ENCODE measurements at regions not wholly inside any gene's neighbourhood (a gene's known extent, or its start where the extent isn't known, plus 50 kb on each side); places are given as distances from the start of the nearest gene placed in this dataset.

GRCh38 chr13:40458720-40458990 lies 207.8 kb downstream of the FOXO1 start:
- no peaks in the 10 kb centered on the region for H3K36me3 Mint-ChIP-seq (ENCODE audit: insufficient read depth, unreplicated experiment)
- intact Hi-C loops (cut with micrococcal nuclease; ENCODE audit: unreplicated experiment): no loop called here
- CTCF ChIA-PET: no interaction called here
- H3K27ac Mint-ChIP-seq (ENCODE audit: unreplicated experiment): no peak overlapping the region
- DNase-seq: no peak
- H3K4me1 Mint-ChIP-seq (ENCODE audit: low read depth, unreplicated experiment): no peaks in the 10 kb centered on the region
- BruUV-seq (replicated peaks): no TSS peak
- no peak overlapping the region for H3K4me3 Mint-ChIP-seq (ENCODE audit: low read depth, unreplicated experiment)
- no peaks in the 10 kb centered on the region for H3K27me3 Mint-ChIP-seq (ENCODE audit: unreplicated experiment)
- H3K9me3 Mint-ChIP-seq (ENCODE audit: low read depth, unreplicated experiment): no peaks in the 10 kb centered on the region
- no peak for TF ChIP-seq CTCF (IDR thresholded peaks at IDR 0.05; ENCODE audit: unreplicated experiment)

GRCh38 chr13:40460116-40460515 lies 206.3 kb downstream of the FOXO1 start:
- intact Hi-C loops (cut with micrococcal nuclease; ENCODE audit: unreplicated experiment): no loop called here
- Mint-ChIP-seq H3K27me3 (ENCODE audit: unreplicated experiment) (no peaks in the 10 kb centered on the region), H3K27ac (ENCODE audit: unreplicated experiment) (no peak overlapping the region), H3K9me3 (ENCODE audit: low read depth, unreplicated experiment) (no peaks in the 10 kb centered on the region), H3K36me3 (ENCODE audit: insufficient read depth, unreplicated experiment) (no peaks in the 10 kb centered on the region), H3K4me1 (ENCODE audit: low read depth, unreplicated experiment) (no peaks in the 10 kb centered on the region), H3K4me3 (ENCODE audit: low read depth, unreplicated experiment) (no peak overlapping the region)
- no TSS peak for BruUV-seq (replicated peaks)
- no peak for TF ChIP-seq CTCF (IDR thresholded peaks at IDR 0.05; ENCODE audit: unreplicated experiment)
- CTCF ChIA-PET: no interaction called here
- no peak for DNase-seq

GRCh38 chr13:40464337-40465014 lies 202.0 kb downstream of the FOXO1 start:
- no TSS peak for BruUV-seq (replicated peaks)
- H3K4me3 Mint-ChIP-seq (ENCODE audit: low read depth, unreplicated experiment): no peak overlapping the region
- peaks cover 4% of the 10 kb centered on the region for H3K9me3 Mint-ChIP-seq (ENCODE audit: low read depth, unreplicated experiment)
- no peaks in the 10 kb centered on the region for H3K36me3 Mint-ChIP-seq (ENCODE audit: insufficient read depth, unreplicated experiment)
- intact Hi-C loops (cut with micrococcal nuclease; ENCODE audit: unreplicated experiment): no loop called here
- H3K27ac Mint-ChIP-seq (ENCODE audit: unreplicated experiment): no peak overlapping the region
- no peaks in the 10 kb centered on the region for H3K4me1 Mint-ChIP-seq (ENCODE audit: low read depth, unreplicated experiment)
- H3K27me3 Mint-ChIP-seq (ENCODE audit: unreplicated experiment): no peaks in the 10 kb centered on the region
- TF ChIP-seq CTCF (IDR thresholded peaks at IDR 0.05; ENCODE audit: unreplicated experiment): no peak
- DNase-seq: no peak
- CTCF ChIA-PET: no interaction called here

- no peaks in the 10 kb centered on the region for H3K27me3 Mint-ChIP-seq (ENCODE audit: unreplicated experiment)
- TF ChIP-seq CTCF (IDR thresholded peaks at IDR 0.05; ENCODE audit: unreplicated experiment): no peak
- CTCF ChIA-PET: no interaction called here
- no peak overlapping the region for H3K4me3 Mint-ChIP-seq (ENCODE audit: low read depth, unreplicated experiment)
- H3K36me3 Mint-ChIP-seq (ENCODE audit: insufficient read depth, unreplicated experiment): no peaks in the 10 kb centered on the region
- BruUV-seq (replicated peaks): no TSS peak
- H3K9me3 Mint-ChIP-seq (ENCODE audit: low read depth, unreplicated experiment): peaks cover 4% of the 10 kb centered on the region
- intact Hi-C loops (cut with micrococcal nuclease; ENCODE audit: unreplicated experiment): no loop called here
- no peak for DNase-seq
- no peaks in the 10 kb centered on the region for H3K4me1 Mint-ChIP-seq (ENCODE audit: low read depth, unreplicated experiment)
- H3K27ac Mint-ChIP-seq (ENCODE audit: unreplicated experiment): no peak overlapping the region
These were observed 201.4 kb downstream of the FOXO1 start for GRCh38 chr13:40465015-40465390.

Measured in Calu3 (cell line).